DMS153 treated with DMSO at 0.1 percent for 48 hours (cell line): ENCODE measurements at regions not wholly inside any gene's neighbourhood (a gene's known extent, or its start where the extent isn't known, plus 50 kb on each side); places are given as distances from the start of the nearest gene placed in this dataset.

Experiments
- DNase-seq: peaks from one replicate; lab custom pipeline; 2025; ENCODE audit not compliant: unreplicated experiment; lab: John Stamatoyannopoulos, UW

DNA sequence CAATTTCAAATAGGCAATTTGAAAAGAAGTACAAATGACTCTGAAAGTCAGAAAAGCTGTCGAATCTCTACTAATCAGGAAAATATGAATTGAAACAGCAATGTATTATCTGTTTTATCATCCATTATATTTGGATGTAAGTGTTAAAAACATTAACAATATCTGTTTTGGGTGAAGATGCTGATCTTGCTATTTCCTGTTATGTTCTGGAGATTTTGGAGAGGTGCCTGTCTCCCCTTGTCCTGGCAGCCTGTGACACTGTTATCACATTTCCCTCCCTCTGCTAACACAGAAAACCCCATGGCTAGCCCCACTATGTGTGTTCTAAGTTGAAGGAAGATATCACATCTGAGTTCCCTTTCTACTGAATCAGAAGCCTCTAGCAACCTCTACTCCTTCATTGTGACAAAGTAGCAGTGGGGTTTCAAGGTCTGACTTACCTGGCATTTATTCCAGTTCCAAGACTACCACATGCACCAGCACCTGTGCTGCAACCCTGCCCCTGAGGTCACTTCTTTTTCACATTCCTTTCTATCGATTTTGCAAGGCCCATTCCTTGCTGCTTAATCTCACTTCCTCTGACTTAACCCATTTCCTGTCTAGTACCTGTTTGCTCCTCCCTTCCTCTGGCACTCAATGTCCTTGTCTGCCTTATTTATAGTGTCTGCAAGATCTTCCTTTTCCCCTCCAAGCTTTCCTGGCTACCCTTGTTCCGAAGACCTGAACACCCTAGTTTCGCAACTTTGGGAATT lies 95.5 kb upstream of the COL8A1 start:
- DNase-seq, result no peak

DNA sequence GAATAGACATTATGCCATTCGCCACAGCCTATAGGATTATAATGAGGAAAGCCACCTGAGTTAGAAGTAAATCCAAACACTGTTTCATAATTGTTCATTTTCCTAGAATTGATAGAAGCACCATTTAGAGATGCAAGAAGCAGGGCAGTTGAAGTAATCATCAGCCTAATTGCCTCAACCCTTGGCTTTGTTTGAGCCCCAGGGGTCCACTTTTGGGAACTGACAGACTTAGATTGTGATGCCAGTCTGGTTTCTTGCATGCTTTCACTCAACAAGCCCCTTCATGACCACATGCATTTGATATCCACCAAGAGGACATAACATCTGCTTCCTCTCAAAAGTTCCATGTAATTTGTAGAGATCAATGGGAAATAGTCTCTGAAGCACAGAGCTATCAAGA lies 97.2 kb upstream of the COL8A1 start:
- DNase-seq, result no peak

DNA sequence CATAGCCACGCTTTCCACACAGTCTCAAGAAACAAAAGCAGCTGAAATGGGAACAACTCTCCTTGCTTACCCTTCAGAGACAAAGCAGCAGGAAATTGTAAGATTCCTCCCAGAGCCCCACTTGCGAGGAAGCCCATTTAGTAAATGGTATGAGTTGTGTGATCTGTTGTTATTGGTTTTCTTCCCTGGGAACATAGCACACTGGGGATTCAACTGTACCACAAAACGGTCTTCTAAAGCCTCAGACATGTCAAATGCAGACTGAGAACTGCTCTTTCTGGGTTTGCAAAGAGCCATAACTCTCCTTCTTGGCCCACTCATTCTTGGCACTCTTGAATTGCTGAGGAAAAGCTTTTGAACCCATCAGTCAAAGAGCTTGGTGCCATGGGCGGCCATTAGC lies 101.0 kb upstream of the COL8A1 start:
- no peak for DNase-seq

DNA sequence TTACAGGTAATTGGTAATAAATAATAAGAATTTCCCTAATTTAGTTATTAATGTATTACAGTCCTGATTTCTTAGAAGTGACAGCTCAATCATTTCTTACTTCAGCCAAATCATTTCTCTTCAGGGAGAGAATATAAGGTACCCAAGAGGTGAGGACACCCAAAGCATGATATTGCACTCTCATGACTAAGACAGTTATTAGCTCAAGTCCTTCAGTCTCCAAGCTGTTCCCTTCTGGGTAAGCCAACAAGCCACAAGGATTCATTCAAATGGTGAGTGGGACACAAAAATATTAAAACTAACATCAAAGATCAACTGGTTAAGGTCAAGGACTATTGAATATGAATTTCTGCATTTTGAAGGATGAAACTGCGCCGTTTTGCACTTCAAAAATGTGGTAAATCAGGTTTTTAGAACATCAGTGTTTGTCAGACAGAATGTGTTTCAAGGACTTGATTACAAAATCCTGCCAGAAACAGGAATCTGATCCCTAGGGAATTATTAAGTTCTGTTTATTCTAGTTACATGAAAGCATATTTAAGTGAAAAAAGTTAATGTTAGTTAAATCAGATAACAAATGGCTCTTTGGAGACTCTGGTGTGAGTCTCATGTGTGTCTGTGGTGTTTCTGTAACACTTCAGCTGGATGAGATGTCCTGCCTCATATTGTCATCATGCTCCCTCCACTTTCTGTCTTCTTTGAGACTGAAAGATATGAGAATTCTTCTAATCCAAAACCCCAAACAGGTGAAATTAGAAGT lies 101.7 kb upstream of the COL8A1 start:
- DNase-seq, result no peak

DNA sequence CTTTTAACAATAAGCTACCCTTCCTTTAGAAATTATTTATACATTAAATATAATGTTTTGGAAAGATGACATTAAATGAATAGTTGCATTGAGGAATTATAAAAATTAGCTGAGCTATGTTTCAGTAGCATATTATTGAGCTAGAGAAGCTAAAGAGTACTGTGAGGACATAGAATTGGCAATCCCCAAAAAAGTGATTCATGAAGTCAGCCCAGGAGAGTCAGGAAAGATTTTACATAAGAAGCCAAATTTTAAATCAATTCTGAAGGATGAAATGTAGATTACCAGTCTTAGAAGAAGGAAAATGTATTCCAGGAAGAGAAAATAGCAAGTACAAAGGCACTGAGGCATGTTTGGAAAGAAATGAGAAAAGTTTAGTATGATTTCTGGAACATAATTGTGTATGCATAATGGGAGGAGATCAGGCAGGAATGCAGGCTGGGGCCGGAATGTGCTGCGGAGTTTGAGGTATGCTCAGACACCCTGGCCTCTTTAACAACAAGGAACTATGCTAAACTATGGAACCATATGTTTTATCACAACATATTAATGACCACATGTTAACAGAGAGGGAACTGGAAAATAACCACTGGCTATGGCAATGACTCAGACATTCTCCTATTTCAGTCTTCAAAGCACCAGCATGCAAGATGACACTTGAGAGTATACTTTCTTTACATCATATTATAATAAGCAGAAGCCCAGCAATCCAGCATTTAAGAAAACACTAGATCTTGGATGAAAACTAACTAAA lies 103.3 kb upstream of the COL8A1 start:
- DNase-seq, result no peak

DNA sequence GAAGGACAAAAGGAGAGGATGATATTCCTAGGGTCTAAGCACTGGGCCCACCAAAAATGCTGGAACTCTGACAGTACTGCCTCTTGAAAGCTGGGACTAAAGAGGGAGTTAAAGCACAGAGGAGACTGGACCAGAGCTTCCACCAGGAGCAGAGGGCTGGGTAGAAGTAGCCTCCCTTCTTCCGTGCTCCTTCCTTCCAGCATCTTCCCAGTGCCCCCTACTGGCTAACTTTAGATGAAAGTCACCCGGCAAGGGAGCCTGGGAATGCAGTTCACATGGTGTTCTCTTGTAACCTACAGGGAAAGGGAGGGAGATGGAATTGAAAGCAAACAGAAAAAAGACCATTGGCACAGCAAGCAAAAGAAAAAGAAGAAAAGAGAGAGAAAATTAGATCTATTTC lies 106.1 kb upstream of the COL8A1 start:
- DNase-seq, result peak; percentile 14

DNA sequence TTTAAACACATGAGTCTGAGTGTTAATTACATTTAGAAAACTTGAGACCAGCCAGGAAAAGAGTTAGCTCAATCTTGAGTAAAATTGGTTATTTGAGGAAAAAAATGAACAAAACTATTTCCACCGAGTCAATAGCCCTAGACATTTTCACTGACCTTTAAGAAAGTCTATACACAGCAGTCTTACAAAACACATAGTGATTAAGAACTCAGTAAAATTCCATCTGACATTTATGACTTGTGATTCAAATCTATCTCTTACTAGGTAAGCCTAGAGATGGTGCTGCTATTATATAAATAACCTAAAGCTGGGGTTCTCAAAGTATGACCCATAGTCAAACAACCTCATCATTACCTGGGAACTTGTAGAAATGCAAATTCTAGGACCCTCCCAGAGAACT lies 109.1 kb upstream of the COL8A1 start:
- no peak for DNase-seq

DNA sequence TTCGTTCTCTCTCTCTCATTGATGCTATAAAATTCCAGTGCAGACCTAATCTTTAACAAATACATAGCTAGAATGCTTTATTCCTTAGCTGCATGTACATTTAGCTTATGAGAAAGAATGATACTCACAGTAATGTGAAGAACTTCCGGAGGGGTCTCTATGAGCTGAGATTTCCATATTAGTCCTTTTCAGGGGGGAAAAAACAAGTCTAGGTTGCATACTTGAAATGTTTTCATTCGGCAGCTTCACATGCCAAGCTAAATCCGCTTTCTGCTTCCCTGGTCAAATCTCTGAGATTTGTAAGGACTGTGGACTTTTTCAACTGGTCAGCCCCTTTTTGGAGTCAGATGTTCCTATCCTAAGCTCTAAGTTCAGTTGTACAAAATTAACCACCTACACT lies 111.5 kb upstream of the COL8A1 start:
- no peak for DNase-seq

DNA sequence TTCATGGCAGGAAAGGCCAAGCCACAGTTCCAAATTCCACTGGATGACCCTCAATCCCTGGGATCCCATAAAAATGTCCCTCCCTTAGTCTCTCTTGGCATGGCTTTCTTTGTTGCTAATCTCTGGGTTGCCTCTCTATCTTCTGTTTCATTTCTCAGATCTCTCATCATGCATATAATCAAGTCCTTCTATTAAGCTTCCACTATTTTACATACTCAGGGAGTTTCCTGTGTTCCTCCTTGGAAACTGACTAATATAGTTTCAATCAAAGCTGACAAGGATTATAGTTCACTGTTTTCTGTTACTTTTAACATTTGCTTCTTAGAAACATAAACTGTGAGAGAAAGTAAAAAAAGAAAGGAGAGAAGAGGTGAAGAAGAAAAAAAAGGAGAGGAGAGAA lies 113.8 kb upstream of the COL8A1 start:
- no peak for DNase-seq

DNA sequence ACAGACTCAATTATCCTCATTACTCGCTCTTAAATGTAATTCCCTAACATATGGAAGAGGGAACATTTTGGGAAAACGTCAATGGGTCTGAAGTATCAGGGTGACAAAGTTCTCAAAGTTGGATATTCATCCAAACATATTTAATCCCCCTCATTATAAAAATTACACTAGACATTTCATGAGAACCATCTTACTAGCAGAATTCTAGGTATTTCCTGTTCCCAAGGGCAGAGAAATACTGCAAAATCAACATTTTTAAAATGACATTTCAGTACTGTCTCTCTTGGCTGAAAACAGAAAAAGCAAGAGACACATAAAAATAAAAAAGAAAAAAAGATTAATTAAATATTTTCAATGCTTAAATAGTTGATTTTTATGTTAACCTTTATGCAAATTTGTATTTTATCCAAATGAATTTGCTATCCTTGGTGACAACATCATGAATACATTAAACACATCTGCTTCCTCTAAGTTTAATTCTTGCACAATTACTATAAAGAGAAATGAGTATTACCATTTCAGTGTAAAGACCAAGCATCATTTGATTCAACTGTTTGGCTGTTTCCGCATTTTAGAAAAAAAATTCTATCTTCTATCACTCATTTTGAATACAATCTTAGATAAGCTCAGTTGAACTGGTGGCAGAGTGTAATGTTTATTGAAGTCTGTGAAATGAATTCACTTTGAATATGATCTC lies 114.8 kb upstream of the COL8A1 start:
- no peak for DNase-seq

DNA sequence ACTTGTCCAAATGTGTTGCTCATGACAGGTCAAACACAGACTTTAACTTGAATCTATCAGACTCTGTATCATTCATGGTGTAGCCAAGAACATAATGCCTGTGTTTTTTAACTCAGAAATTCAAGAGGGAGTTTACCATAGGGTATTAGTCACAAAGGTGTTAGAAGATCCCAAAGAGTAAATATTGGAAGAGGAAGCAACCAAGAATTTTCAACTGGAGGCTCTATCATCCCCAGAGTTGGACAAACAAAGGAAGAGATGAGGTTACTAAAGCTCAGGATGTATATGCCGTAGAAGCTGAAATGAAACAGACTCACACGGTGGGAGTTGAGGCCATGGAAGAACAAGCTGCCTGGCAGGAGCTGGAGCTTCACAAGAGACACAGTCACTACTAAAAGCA lies 116.2 kb upstream of the COL8A1 start:
- no peak for DNase-seq

DNA sequence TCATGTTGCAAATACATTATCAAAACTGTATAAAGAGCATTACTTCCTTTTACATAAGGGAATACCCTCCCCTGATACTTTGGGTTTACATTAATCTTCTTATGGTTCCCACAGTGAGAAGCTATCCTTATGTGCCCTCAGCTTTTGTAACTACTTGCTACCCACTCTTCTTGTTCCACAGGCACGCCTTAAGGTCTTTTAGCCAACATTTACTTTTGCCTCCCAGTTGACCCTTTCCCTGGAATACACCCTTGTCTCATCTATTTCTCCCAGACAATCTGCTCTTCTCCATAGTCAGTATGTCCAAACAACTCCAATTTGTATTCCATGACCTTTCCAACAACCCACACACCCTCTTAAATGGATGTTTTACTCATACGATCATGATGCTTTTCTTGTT lies 116.8 kb upstream of the COL8A1 start:
- no peak for DNase-seq

DNA sequence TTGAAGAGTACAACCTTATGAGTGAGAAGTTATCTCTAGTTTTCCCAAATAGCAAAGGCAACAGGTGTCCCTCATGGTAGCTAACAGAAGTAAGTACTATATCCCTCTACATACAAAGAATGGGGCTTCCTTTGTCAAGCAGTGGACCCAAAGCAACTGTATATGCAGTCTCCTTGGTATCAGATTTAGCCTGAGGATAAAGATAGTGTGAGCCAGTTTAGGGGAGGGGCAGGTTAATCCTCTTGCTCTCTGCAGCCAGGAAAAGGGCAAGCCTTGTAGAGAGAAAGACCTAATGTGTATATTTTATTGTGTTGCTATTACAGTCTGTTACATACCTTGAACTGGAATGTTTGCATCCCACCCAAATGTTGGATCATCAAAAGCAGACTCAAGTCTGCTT lies 117.9 kb upstream of the COL8A1 start:
- no peak for DNase-seq

DNA sequence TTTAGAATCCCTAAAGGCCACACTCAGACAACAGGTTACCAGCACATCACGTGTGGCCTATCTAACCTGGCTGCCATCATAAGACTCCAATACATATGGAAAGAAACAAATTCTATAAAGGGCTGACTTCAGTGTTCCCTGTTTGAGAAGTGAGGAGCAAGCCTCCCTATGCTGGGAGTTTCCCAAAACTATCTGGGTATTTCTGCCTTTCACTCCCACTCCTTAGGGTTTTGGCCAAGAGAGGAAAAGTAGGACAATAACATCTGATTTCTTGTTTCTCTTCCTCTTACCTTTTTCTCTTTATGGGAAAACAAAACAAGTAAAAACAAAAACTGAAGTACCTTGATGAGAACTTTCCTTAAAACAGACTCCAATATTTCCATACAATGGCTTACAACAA lies 121.5 kb upstream of the COL8A1 start:
- no peak for DNase-seq

DNA sequence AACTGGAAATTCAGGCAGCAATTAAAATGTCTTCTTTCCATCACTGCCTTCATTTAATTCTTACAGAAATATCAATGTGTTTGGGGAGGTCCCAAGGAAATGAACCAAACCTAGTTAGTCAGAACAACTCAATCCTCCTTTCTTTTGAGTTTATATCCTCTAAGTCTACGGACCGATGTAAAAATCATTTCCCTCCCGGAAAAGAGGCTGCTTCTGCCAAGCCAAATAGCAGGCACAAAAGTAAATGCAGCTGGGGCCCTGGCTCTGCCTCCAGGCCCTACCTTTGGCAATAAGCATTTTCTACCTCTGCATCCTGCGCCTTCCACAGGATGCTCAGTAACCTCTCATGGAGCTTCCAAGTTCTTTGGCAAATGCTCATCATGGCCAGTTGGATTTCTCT lies 122.5 kb upstream of the COL8A1 start:
- DNase-seq, result no peak

DNA sequence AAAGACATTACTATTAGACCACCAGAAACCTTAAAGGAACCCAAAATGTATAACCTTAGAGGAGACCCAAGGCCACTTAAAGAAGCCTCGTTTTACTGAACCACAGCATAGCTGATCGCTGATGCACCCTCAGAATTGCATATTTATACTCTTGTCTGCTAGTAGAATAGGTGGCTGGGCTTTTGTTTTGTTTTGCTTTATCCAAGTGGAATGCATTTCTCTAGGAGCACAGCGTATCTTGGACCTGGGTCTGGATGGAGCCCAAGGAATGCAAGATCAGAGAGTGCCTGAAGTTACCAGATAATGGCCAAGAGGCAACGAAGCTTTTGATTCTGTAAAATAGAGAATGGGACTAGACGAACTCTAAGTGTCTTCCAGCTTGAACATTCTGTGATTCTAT lies 129.2 kb upstream of the COL8A1 start:
- DNase-seq, result no peak

DNA sequence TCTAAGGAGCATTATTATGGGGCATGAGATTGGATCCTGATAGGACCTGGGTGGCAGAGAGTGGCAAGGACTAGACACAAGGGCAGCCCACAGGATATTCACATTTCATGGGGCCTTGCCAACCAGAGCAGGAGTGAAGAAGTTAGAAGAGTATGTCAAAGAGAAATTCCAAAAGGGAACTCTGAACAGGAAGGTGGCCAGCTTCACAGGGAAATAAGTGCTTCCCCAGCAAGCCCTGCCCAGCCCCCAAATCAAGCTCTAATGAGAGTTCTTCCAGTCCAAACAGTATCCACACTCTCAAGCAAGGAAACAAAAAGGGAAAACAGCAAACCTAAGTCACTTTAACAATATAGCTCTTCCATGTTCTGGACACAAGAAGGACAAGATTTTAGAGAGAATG lies 130.2 kb upstream of the COL8A1 start:
- no peak for DNase-seq

DNA sequence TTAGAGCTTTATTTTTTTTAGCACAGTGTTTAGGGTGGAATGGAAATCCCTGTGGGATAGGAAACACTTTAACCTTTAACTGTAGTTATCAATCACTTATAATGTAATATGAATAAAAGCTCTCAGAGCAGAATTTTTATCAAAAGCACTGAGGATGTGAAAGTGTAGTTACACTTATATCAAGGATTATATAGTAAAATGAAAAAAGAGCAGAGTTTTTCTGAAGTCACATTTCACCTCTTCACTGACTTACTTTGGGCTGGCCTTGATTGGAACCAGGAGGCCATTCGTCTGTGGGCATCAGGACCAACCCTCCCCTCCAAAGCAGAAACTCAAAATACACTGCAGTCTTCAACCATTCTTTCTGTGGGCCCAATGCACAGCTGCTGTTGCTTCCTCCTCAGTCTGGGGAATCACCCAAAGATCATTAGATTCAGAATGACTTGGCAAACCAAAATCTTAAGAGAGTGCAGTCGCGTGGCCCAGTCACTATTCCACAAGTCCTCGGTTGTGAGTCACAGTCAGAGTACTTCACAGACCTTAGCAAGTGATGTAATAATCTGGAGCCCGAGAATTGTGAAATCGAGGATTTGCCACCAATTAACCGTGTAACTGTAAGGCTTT lies 132.6 kb upstream of the COL8A1 start:
- DNase-seq, result no peak

DNA sequence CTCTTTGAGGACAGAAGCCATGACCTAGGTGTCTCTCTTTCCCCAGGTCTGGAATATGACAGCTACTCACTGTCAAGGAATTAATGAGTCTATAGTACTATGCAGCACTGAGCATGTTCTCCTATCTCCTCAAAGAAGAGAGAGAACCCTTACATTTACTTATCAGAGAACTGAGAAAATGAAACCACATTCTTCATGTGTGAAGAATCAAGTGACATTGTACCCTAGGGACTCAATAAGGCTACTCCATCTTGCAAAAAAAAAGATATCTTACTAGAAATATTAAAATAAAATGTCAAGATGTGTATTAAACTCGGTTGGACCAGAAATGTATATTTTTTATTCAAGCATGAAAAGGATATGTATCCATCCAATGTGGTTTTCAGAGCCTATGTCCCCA lies 133.2 kb upstream of the COL8A1 start:
- DNase-seq, result no peak

DNA sequence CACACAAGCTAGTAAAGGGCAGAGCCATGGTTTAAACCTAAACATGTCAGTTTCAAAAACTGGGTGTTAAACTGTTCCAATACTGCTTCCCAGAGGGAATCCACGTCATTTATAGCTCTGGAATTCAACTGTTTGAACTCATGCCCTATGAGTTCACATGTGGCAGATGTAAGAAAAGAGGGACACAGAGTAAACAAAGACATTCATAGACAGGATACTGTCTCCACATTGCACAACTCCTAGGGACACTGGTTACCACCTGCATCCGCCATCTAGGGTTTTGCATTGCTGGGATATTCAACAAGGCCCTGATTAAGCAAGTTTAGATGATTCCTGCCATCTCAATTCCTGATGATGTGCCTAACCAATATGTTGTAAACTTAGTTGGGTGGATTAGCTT lies 134.1 kb upstream of the COL8A1 start:
- no peak for DNase-seq

DNA sequence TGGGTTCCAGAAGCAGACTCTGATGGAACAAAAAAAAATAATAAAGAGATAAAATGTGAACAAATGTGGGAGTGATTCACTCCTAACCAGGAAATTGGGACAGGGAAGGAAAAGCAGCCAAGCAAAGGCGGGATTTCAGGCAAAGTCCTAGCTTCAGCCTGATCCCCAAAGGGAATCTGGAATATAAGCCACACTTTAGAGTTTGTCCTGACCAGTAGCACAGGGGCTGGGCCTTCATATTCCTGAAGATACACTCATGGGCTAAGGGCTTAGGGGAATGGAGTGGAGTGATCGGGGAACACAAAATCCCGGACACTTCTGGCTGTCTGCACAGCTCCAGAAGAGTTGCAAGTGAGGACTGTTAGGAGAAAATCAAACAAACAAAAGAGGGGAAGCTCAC lies 135.0 kb upstream of the COL8A1 start:
- no peak for DNase-seq
